Cardiac muscle cell (in vitro differentiated cells and primary cell): ENCODE measurements at regions not wholly inside any gene's neighbourhood (a gene's known extent, or its start where the extent isn't known, plus 50 kb on each side); places are given as distances from the start of the nearest gene placed in this dataset.
"Not testable (repeated sequence)": the region's sequence is repeated elsewhere in the genome, so short reads cannot be mapped to it uniquely, and the experiment has no call there.

Experiments used
- DNase-seq, 2 donors: peaks; one replicate each; pipeline versions ENCODE4 v3.0.0 to v3.0.0-alpha.2; 2010 to 2017; ENCODE audit warnings: low read depth in 1 of 2, low spot score in 1 of 2
- H3K27ac ChIP-seq: fragments of 200-600 bp; sonication (generic); 2 replicates; pipeline ENCODE4 v1.5.1; 2016
- H3K27me3 ChIP-seq: fragments of 200-600 bp; sonication (generic); 2 replicates; pipeline ENCODE4 v1.6.0; 2016; ENCODE audit warnings: control low read depth
- H3K36me3 ChIP-seq: fragments of 200-600 bp; sonication (generic); 2 replicates; pipeline ENCODE4 v1.5.1; 2016; ENCODE audit warnings: control low read depth
- H3K4me1 ChIP-seq: fragments of 200-600 bp; sonication (generic); 2 replicates; pipeline ENCODE4 v1.8.1; 2017; ENCODE audit warnings: low read depth, mild to moderate bottlenecking, mixed run types
- H3K4me3 ChIP-seq: fragments of 200-600 bp; sonication (generic); 2 replicates; pipeline ENCODE4 v1.5.1; 2016; ENCODE audit warnings: mild to moderate bottlenecking
- H3K9me3 ChIP-seq: fragments of 200-600 bp; sonication (generic); 2 replicates; pipeline ENCODE4 v1.5.1; 2017; ENCODE audit warnings: low read depth, mild to moderate bottlenecking, control low read depth
- CTCF ChIP-seq: IDR thresholded peaks from 2 replicates; pipeline ENCODE4 v1.5.1; 2012; ENCODE audit warnings: low read depth, mild to moderate bottlenecking, low read length

- Histone ChIP-seq H3K27ac (no peak overlapping the region), H3K27me3 (no peaks in the 10 kb centered on the region), H3K36me3 (no peaks in the 10 kb centered on the region), H3K9me3 (no peaks in the 10 kb centered on the region), H3K4me3 (no peak overlapping the region), H3K4me1 (no peaks in the 10 kb centered on the region)
- TF ChIP-seq CTCF: no peak
- DNase-seq: no peak
Measured at GRCh38 chr6:138664745-138665144, 108.8 kb upstream of the CCDC28A start.

- no peaks in the 10 kb centered on the region for H3K4me1 ChIP-seq
- H3K4me3 ChIP-seq: no peak overlapping the region
- no peaks in the 10 kb centered on the region for H3K27me3 ChIP-seq
- TF ChIP-seq CTCF: no peak
- H3K36me3 ChIP-seq: no peaks in the 10 kb centered on the region
- no peaks in the 10 kb centered on the region for H3K9me3 ChIP-seq
- DNase-seq: no peak
- no peak overlapping the region for H3K27ac ChIP-seq
Measured at GRCh38 chr6:138666636-138667035, 106.9 kb upstream of the CCDC28A start.

GRCh38 chr6:138667408-138667807 lies 106.2 kb upstream of the CCDC28A start:
- Histone ChIP-seq H3K9me3 (no peaks in the 10 kb centered on the region), H3K27ac (no peak overlapping the region), H3K4me3 (no peak overlapping the region), H3K4me1 (no peaks in the 10 kb centered on the region), H3K36me3 (no peaks in the 10 kb centered on the region), H3K27me3 (no peaks in the 10 kb centered on the region)
- no peak for DNase-seq
- no peak for TF ChIP-seq CTCF

GRCh38 chr6:138671351-138671750 lies 102.2 kb upstream of the CCDC28A start:
- no peak overlapping the region for H3K4me3 ChIP-seq
- no peaks in the 10 kb centered on the region for H3K27me3 ChIP-seq
- DNase-seq: no peak
- H3K27ac ChIP-seq: no peak overlapping the region
- TF ChIP-seq CTCF: no peak
- H3K9me3 ChIP-seq: no peaks in the 10 kb centered on the region
- no peaks in the 10 kb centered on the region for H3K4me1 ChIP-seq
- no peaks in the 10 kb centered on the region for H3K36me3 ChIP-seq

- no peaks in the 10 kb centered on the region for H3K36me3 ChIP-seq
- H3K27me3 ChIP-seq: no peaks in the 10 kb centered on the region
- H3K27ac ChIP-seq: no peak overlapping the region
- no peaks in the 10 kb centered on the region for H3K4me1 ChIP-seq
- TF ChIP-seq CTCF: no peak
- peak in 1 of 2 donors; percentile 40 for DNase-seq
- H3K9me3 ChIP-seq: no peaks in the 10 kb centered on the region
- no peak overlapping the region for H3K4me3 ChIP-seq
Measured at GRCh38 chr6:138673346-138674014, 100.1 kb upstream of the CCDC28A start.

- not testable (repeated sequence) for H3K36me3 ChIP-seq, H3K27me3 ChIP-seq, DNase-seq, H3K4me3 ChIP-seq, H3K4me1 ChIP-seq, H3K27ac ChIP-seq, H3K9me3 ChIP-seq
Measured at GRCh38 chr6:138674444-138674843, 99.1 kb upstream of the CCDC28A start.
